ENCODE measurements at regions not wholly inside any gene's neighbourhood (a gene's known extent, or its start where the extent isn't known, plus 50 kb on each side); places are given as distances from the start of the nearest gene placed in this dataset.

- TF ChIP-seq CTCF (IDR thresholded peaks at IDR 0.05) (no peak), ZFX (IDR thresholded peaks at IDR 0.05; ENCODE audit: borderline replicate concordance) (no peak)
Measured at GRCh38 chr12:46454981-46455380, 82.4 kb upstream of the SLC38A2 start.
